Adrenal gland (tissue), 5 donors: ENCODE measurements at regions not wholly inside any gene's neighbourhood (a gene's known extent, or its start where the extent isn't known, plus 50 kb on each side); places are given as distances from the start of the nearest gene placed in this dataset.

Source experiments
- POLR2A ChIP-seq, 2 donors: fragments of 450-650 bp; IDR thresholded peaks; one replicate each; pipeline ENCODE4 v1.6.1; 2017; ENCODE audit warnings: antibody characterized with exemption in 2 of 2, mild to moderate bottlenecking in 2 of 2, moderate library complexity in 1 of 2
- TF ChIP-seq, protein P1 (sequence below), 6 experiments: fragments of 450-650 bp in 4 of 6; fragments of 200-600 bp in 2 of 6; sonication (generic) in 1 of 6; IDR thresholded peaks; 1 replicate in 5 of 6; 2 replicates in 1 of 6; pipeline versions ENCODE4 v1.5.1 to v1.8.0; 2016 to 2021; ENCODE audit warnings: antibody characterized with exemption in 6 of 6, mild to moderate bottlenecking in 2 of 6, moderate library complexity in 1 of 6
- donor health status: DM: no; HTN: no; CAD: no.

GRCh38 chr7:68207676-68208075 lies 1211.0 kb downstream of the TYW1 start:
- TF ChIP-seq, protein P1, sequence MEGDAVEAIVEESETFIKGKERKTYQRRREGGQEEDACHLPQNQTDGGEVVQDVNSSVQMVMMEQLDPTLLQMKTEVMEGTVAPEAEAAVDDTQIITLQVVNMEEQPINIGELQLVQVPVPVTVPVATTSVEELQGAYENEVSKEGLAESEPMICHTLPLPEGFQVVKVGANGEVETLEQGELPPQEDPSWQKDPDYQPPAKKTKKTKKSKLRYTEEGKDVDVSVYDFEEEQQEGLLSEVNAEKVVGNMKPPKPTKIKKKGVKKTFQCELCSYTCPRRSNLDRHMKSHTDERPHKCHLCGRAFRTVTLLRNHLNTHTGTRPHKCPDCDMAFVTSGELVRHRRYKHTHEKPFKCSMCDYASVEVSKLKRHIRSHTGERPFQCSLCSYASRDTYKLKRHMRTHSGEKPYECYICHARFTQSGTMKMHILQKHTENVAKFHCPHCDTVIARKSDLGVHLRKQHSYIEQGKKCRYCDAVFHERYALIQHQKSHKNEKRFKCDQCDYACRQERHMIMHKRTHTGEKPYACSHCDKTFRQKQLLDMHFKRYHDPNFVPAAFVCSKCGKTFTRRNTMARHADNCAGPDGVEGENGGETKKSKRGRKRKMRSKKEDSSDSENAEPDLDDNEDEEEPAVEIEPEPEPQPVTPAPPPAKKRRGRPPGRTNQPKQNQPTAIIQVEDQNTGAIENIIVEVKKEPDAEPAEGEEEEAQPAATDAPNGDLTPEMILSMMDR (IDR thresholded peaks at IDR 0.05) = no peak
- no peak for TF ChIP-seq POLR2A (IDR thresholded peaks at IDR 0.05)
